Stimulated activated naive CD4-positive, alpha-beta T cell treated with Interleukin-2 at 50 U/mL for 16 hours (primary cell): ENCODE measurements at regions not wholly inside any gene's neighbourhood (a gene's known extent, or its start where the extent isn't known, plus 50 kb on each side); places are given as distances from the start of the nearest gene placed in this dataset.

Experiments used
- DNase-seq: peaks from one replicate; lab custom pipeline; 2025; lab: John Stamatoyannopoulos, UW

DNA sequence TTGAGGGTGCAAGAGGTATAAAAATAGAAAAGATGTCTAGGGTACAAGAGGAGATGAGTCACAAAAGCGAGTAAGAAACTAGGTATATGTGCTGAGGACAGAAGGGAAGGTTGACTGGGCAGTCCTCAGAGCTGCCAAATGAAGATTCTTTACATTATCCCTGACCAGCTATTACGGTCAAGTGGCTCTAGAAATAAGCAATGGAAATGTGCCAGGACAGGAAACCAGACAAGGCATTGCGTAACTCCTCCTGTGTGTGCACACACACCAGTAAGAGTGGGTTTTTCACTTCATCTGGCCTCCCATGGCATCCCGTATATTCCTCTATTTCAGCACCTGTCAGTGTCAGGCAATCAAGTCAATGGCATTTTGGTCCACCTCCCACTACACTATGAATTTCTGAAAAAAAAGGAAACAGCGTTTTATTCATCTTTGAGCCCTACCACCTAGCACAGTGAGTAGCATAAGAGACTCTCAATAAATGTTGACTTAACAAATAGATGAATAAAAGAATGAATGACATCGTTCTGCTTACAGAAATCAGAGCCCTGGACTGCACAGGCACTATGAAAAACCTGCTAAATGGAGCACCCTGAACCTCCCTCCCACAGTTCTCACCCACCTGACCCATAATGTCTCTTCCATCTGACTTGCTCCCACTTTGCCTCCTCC is 62.6 kb upstream of the KLF3 start:
- no peak for DNase-seq

DNA sequence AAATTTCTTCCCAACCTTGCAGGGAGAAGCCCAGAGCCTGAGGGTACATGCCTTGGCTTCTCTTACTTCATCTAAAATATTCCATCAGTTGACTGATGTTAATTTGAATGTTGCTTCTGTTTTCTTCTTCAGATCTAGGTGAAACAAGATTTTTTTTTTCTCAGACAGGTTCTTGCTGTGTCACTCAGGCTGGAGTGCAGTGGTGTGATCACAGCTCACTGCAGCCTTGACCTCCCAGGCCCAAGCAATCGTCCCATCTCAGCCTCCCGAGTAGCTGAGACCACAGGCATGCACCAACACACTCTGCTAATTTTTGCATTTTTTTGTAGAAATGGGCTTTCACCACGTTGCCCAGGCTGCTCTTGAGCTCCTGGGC is 62.1 kb upstream of the KLF3 start:
- DNase-seq: no peak

DNA sequence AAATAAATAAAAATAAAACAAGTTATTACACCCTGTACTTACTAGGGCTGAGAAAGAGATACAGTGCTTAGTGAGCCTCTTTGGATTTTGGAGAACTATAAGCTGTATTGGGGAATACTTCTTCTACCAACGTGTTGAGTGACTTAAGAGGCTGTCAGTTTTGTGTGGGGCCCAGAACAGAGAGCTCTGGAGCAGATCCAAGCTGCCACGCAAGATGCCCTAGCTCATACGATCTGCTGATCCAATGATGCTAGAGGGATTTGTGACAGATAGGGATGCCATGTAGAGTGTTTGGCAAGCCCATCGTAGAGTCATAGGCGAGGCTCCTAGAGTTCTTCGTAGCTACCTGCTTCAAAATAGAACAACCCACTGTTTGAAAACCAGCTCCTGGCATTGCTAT is 60.3 kb upstream of the KLF3 start:
- no peak for DNase-seq

DNA sequence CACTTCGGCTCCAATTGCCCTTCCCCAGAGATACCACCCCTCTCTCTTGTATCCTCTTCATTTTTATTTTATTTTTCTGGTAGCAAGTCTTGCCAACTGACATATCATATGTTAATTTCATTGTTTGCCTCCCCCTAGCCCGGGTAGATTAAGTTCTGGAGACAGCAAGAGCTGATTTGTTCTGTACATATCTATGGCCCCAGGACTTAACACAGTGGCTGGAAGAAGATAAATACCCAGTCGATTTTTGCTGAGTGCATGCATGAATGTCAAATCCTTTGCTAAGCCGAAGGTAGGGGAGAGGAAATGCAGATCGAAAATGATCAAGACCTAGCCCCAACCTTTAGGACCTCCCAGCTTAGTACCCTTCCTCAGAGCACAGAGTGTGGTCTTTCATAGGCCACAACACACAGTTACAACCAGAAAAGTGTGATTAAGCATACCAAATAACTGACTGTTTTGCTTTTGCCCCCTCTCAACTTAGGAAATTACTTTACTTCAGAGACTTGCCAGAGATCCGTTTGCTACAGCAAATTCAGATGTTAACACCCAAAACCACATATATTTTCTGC is 58.7 kb upstream of the KLF3 start:
- DNase-seq: no peak

DNA sequence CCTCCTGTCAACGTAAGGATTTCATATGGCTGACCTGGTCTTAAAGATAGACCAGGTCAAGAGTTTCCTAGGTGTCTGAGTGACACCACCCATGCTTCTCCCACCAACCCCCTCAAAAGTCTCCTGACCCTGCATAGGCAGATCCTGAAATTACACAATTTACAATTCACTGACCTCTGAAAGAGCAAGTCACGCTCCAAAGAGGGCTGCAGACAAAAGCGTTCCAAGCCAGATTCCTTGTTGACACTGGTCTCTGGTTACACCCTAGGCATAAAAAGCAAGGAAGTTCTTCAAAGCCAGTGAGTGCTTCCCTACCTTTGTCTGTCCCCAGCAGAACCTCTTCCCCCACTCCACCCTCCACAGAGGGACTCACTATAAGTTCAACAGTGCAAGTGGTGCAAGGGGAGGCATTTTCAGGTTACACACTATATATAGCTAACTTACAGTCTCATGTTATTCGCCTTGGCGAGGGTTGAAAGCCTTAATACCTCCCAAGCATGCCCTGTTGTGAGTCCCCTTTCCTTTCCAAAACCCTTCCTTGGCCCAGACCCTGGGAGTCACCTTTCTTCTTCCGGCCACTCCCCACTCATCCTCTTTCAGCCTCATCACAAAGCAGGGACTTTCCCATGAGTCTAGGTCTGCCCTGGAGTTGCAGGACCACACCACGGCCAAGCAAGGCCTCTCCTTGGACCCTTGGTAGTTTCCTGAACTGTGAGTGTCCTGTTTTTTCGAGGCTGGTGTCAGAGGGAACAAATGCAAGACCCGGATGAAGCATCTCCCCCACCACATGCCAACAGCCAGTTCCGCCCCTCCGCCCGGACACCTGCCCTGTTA is 58.0 kb upstream of the KLF3 start:
- DNase-seq: no peak

DNA sequence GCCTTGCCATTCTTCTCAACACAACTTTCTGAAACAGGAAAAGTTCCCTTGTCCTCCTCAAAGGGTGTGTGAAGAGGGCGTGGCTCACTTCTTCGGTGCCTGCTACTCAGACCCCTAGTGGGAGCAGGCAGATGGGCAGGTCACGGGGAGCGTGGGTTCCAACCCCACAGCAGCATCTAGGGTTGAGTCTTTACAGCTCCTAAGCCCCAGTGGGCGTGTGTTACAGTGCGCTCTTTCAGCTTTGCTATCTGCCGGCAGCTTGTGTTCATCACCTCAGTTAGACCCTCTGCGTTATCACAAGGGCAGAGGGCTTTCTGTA is 57.5 kb upstream of the KLF3 start:
- no peak for DNase-seq

DNA sequence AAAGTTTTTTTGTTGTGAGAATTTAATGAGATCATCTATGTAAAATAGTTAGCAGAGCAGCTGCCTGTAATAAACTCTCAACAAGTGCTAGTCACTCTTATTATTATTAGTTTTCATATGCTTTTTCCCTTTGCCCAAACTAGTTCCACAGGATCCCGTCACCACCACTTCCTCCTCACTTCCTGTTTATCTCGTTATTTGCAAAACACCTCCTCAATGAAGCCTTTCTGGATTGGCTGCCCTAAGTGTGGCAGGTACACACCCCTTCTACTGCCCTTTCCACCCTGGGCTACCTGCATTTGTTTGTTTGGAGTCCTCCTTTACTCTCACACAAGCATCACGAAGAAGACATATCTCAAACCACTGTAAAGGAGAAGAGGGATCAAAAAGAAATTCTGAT is 54.4 kb upstream of the KLF3 start:
- DNase-seq: no peak

DNA sequence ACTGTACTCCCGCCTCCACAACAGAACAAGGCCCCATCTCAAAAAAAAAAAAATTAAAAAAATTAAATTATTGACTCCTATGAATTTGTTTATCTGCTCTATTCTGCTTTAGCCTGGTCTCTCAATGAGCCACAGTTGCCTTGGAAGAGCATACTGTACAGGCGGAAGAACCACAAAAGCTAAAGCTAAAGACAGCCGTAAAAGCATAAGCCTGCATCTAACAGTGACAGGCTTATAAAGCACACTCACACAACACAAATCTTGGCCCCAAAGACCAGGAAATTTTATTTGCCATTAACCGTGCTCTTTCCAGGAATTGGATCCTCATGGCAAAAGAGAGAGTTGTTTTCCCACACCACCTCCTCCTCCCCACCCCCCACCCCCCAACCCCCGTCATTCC is 53.5 kb upstream of the KLF3 start:
- DNase-seq: no peak

DNA sequence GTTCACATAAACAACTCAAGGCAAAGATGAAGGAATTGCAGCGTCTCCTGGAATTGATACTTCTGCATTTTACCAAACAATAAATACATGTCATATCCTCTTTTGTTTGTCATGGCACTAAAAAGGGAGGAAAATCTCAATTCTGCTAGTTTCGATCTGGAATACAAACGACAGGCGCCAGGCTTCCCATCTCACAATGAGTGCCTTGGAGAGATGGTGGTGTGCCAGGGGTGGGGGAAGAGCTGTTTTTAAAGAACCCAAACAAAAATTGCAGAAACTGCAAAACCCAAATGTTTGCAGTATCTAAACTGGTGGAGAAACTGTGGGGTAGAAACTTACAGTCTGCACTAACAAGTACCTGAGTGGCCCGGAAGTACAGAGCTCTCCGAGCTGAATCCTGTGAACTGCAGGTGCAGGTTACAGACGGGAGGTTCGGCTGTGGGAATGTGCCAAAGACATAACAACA is 53.0 kb upstream of the KLF3 start:
- DNase-seq: no peak

DNA sequence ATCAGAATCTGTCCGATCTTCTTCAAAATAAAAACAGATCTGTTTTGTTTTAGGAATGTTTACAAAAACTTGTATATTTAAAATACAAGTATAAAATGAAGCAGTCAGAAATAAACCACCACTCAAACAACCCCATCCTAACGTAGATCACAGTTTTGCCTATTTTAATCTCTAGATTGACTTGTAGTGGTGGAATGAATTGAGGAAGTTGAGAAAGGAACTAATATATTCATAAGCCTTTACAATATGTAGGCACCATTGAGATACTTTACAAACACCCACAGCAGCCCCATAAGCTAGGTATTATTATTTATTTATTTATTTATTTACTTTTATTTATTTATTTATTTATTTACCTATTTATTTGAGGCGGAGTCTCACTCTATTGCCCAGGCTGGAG is 52.3 kb upstream of the KLF3 start:
- DNase-seq: no peak

DNA sequence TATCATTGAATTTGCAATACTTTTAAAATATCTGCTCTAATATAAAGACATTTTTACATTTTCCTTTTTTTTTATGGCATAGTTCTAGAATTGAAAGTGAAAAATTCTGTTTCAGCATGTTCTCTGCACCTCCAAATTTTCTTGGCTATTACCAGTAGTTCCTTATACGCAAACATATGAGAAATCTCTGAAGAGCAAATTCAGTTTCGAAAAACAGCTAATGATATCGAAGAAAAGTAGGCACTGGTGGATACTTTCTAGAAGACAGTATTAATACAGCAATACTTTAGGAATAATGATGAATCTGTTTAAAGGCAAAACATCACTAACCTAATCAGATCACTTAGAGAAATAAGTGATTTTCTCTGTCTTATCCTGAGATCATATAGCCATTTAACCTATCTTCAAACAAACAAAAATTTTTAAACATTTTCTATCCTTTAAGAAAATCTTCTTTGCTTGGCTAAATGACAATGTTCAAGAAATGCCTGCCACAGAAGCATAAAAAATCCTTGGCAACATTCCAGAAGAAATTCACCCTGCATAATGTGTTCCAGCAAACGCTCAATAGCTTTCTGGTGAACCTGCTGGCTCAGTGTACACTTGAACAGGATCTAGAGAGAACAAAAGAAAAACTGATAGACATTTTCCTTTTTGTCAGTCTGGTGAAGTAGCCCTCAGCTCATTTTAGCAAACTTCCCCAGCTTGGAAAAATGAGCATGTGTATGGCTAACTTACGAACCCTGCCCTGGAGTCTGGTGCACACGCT is 51.2 kb upstream of the KLF3 start:
- DNase-seq: no peak
